GM12873 (cell line): ENCODE measurements at regions not wholly inside any gene's neighbourhood (a gene's known extent, or its start where the extent isn't known, plus 50 kb on each side); places are given as distances from the start of the nearest gene placed in this dataset.

Source experiments
- CTCF ChIP-seq: IDR thresholded peaks from 2 replicates; pipeline ENCODE4 v1.5.1; 2012; ENCODE audit warnings: low read depth, mild to moderate bottlenecking, moderate library complexity, low read length, control low read depth; ENCODE audit not compliant: insufficient read depth; ENCODE audit errors: missing control alignments

GRCh38 chr6:139510040-139510790 lies 135.8 kb upstream of the CITED2 start:
- no peak for TF ChIP-seq CTCF

GRCh38 chr6:139509167-139509566 lies 134.7 kb upstream of the CITED2 start:
- TF ChIP-seq CTCF, result no peak

- TF ChIP-seq CTCF, result no peak
Measured at GRCh38 chr6:139508576-139508975, 134.1 kb upstream of the CITED2 start.

- TF ChIP-seq CTCF, result no peak
Measured at GRCh38 chr6:139508023-139508422, 133.6 kb upstream of the CITED2 start.

- no peak for TF ChIP-seq CTCF
Measured at GRCh38 chr6:139500977-139501376, 126.5 kb upstream of the CITED2 start.

GRCh38 chr6:139498715-139499114 lies 124.3 kb upstream of the CITED2 start:
- no peak for TF ChIP-seq CTCF

- TF ChIP-seq CTCF, result no peak
Measured at GRCh38 chr6:139497345-139497961, 123.0 kb upstream of the CITED2 start.
